DND-41 (cell line): ENCODE measurements at regions not wholly inside any gene's neighbourhood (a gene's known extent, or its start where the extent isn't known, plus 50 kb on each side); places are given as distances from the start of the nearest gene placed in this dataset.

Experiments used
- ATAC-seq: fragments of 200-7000 bp; cut with Tn5 transposase; 3 replicates; pipeline ENCODE4 v1.9.1; 2021; ENCODE audit warnings: low read depth; ENCODE audit not compliant: insufficient read depth
- DNase-seq: peaks from one replicate; pipeline ENCODE4 v3.0.0-alpha.2; 2020
- H2AFZ ChIP-seq: 2 replicates; pipeline ENCODE4 v1.6.0; 2012; ENCODE audit warnings: low read depth, low read length
- H3K27ac ChIP-seq: 2 replicates; pipeline ENCODE4 v1.5.1; 2012; ENCODE audit warnings: low read length, inconsistent platforms
- H3K27me3 ChIP-seq: fragments of 200-600 bp; sonication (generic); 2 replicates; pipeline ENCODE4 v1.6.0; 2012; ENCODE audit warnings: low read length, mild to moderate bottlenecking, inconsistent platforms; ENCODE audit not compliant: insufficient read depth, poor library complexity
- H3K36me3 ChIP-seq: 2 replicates; pipeline ENCODE4 v1.5.1; 2012; ENCODE audit warnings: low read length, inconsistent platforms; ENCODE audit not compliant: insufficient read depth
- H3K4me1 ChIP-seq: 2 replicates; pipeline ENCODE4 v1.5.1; 2012; ENCODE audit warnings: mild to moderate bottlenecking, low read length; ENCODE audit not compliant: insufficient read depth
- H3K4me2 ChIP-seq: 2 replicates; pipeline ENCODE4 v1.6.0; 2012; ENCODE audit warnings: mild to moderate bottlenecking, moderate library complexity, low read length, inconsistent platforms; ENCODE audit not compliant: insufficient read depth
- H3K4me3 ChIP-seq, 2 experiments: fragments of 200-600 bp in 1 of 2; shearing (Covaris generic) in 1 of 2; 2 replicates each; pipeline ENCODE4 v1.5.1; 2012 to 2016; ENCODE audit warnings: inconsistent platforms in 2 of 2, low read length in 2 of 2, mild to moderate bottlenecking in 2 of 2, low read depth in 1 of 2, moderate library complexity in 1 of 2
- H3K79me2 ChIP-seq: 2 replicates; pipeline ENCODE4 v1.6.0; 2012; ENCODE audit warnings: low read length, inconsistent platforms; ENCODE audit not compliant: insufficient read depth
- H3K9ac ChIP-seq: 2 replicates; pipeline ENCODE4 v1.6.0; 2012; ENCODE audit warnings: low read depth, mild to moderate bottlenecking, inconsistent platforms, low read length, moderate library complexity
- H3K9me3 ChIP-seq: 2 replicates; pipeline ENCODE4 v1.5.1; 2012; ENCODE audit warnings: low read length, moderate library complexity, mild to moderate bottlenecking, inconsistent platforms; ENCODE audit not compliant: insufficient read depth, severe bottlenecking
- H4K20me1 ChIP-seq: 2 replicates; pipeline ENCODE4 v1.6.0; 2012; ENCODE audit warnings: low read length; ENCODE audit not compliant: insufficient read depth
- CTCF ChIP-seq: IDR thresholded peaks from 2 replicates; pipeline ENCODE4 v1.5.1; 2012; ENCODE audit warnings: borderline replicate concordance, low read length, moderate library complexity, mild to moderate bottlenecking; ENCODE audit not compliant: poor library complexity, severe bottlenecking; ENCODE audit errors: extremely low read depth
- EZH2 ChIP-seq: IDR thresholded peaks from 3 replicates; pipeline ENCODE4 v1.6.1; 2012; ENCODE audit warnings: borderline replicate concordance, low read depth, mild to moderate bottlenecking, moderate library complexity, low read length, inconsistent platforms; ENCODE audit not compliant: severe bottlenecking

GRCh38 chr11:79514695-79515094 lies 73.9 kb upstream of the TENM4 start:
- TF ChIP-seq EZH2 (no peak), CTCF (no peak)
- Histone ChIP-seq H2AFZ (no peak overlapping the region), H3K27me3 (peaks cover 10% of the 10 kb centered on the region), H3K27ac (no peak overlapping the region), H4K20me1 (no peaks in the 10 kb centered on the region), H3K9ac (no peak overlapping the region), H3K4me3 (no peak overlapping the region), H3K4me2 (no peak overlapping the region), H3K79me2 (no peaks in the 10 kb centered on the region), H3K4me1 (no peaks in the 10 kb centered on the region), H3K36me3 (no peaks in the 10 kb centered on the region), H3K9me3 (no peaks in the 10 kb centered on the region)
- ATAC-seq (no peak), DNase-seq (no peak)

- ATAC-seq, result no peak
- H4K20me1 ChIP-seq, result no peaks in the 10 kb centered on the region
- no peak overlapping the region for H2AFZ ChIP-seq
- DNase-seq, result no peak
- no peak overlapping the region for H3K4me3 ChIP-seq
- H3K36me3 ChIP-seq, result no peaks in the 10 kb centered on the region
- TF ChIP-seq CTCF (no peak), EZH2 (no peak)
- H3K4me2 ChIP-seq, result no peak overlapping the region
- no peaks in the 10 kb centered on the region for H3K79me2 ChIP-seq
- H3K4me1 ChIP-seq, result no peaks in the 10 kb centered on the region
- no peaks in the 10 kb centered on the region for H3K9me3 ChIP-seq
- H3K9ac ChIP-seq, result no peak overlapping the region
- H3K27me3 ChIP-seq, result peaks cover 10% of the 10 kb centered on the region
- no peak overlapping the region for H3K27ac ChIP-seq
These were observed 73.5 kb upstream of the TENM4 start for GRCh38 chr11:79514290-79514689.

DNA sequence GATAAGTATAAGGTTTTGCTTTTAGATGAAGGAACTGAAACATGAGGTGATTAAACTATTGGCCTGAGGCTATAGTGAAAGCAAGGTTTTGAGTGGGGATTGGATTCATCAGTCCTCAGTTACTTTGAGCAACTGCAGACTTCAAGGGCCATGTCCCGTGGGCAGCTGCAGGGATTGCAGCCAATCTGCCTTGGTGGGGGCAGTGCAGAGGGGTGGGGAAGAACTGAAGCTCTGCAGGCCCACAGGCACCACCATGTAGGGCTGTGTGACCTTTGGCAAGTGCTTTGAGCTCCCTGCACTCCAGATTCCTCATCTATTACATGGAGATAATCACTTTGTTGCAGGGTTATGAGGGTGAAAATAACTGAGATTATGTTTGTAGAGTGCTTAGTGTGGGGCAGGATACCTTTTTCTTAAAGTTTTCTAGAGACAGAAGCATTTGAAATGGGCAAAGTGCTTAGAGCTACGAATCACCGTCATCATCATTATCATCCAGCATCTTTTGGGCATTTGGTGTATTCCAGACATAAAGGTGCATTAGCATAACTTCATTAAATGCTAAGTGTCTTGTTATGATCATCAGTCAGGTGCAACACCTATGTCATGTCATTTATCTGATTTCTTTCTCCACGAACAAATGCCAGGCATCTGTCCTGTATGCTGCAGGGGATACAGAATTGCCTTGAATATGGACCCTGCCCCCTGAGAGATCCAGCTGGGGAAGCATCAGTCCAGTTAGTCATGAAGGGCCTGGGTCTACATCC lies 72.1 kb upstream of the TENM4 start:
- Histone ChIP-seq H3K36me3 (no peaks in the 10 kb centered on the region), H3K9me3 (no peaks in the 10 kb centered on the region), H3K4me2 (no peak overlapping the region), H3K4me1 (no peaks in the 10 kb centered on the region), H3K27me3 (peaks cover 7% of the 10 kb centered on the region), H3K27ac (no peak overlapping the region), H4K20me1 (no peaks in the 10 kb centered on the region), H3K79me2 (no peaks in the 10 kb centered on the region), H3K9ac (no peak overlapping the region), H3K4me3 (no peak overlapping the region), H2AFZ (no peak overlapping the region)
- DNase-seq (no peak), ATAC-seq (no peak)
- TF ChIP-seq EZH2 (no peak), CTCF (no peak)

DNA sequence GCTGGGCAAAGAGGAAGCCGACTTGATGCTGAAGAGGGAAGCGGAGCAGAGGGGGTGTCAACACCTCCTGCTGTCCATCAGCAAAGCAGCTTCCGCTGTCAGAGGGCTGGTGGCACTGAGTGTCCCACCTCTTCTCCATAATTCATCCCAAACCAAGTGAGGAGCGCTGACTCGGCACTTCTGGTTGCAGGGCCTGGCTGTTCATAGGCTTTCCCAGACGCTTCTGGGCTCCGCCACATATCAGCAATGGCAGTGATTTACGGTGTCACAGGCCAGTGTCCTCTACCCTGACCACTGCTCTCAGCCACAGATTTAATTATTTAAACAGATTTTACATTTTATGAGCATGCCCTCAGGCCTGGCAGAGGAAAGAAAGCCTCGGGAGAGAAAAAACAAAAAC lies 70.1 kb upstream of the TENM4 start:
- no peaks in the 10 kb centered on the region for H4K20me1 ChIP-seq
- H3K27me3 ChIP-seq, result peaks cover 7% of the 10 kb centered on the region
- no peaks in the 10 kb centered on the region for H3K9me3 ChIP-seq
- H2AFZ ChIP-seq, result no peak overlapping the region
- no peak for DNase-seq
- H3K36me3 ChIP-seq, result no peaks in the 10 kb centered on the region
- TF ChIP-seq EZH2 (no peak), CTCF (no peak)
- no peaks in the 10 kb centered on the region for H3K4me1 ChIP-seq
- H3K4me3 ChIP-seq, result no peak overlapping the region
- no peaks in the 10 kb centered on the region for H3K79me2 ChIP-seq
- ATAC-seq, result no peak
- no peak overlapping the region for H3K27ac ChIP-seq
- no peak overlapping the region for H3K9ac ChIP-seq
- H3K4me2 ChIP-seq, result no peak overlapping the region
